ENCODE measurements at regions not wholly inside any gene's neighbourhood (a gene's known extent, or its start where the extent isn't known, plus 50 kb on each side); places are given as distances from the start of the nearest gene placed in this dataset.

DNA sequence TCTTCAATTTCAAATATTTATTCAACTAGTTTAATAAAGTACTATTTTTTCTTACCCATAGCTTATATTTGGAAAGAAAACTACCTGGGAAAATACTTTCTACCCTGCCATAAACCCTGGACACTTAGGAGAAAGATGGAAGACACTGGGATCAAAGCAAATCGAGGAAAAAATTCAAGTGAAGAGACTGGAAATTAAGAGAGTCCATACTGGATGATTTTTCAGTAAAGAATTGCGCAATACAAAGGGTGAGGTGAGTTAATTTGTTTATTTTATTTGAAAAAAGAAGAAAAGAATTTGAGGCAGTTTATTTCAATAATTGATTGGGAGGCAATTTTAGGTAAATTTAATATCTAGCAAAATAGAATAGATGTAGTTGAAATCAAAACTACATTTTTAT lies 331.8 kb upstream of the ITGA1 start:
- Histone ChIP-seq H2AK5ac (ENCODE audit: low read length) (no peak overlapping the region), H3K9ac (ENCODE audit: low read length) (no peak overlapping the region), H3K36me3 (ENCODE audit: control insufficient read depth in 1 of 2, insufficient read depth in 2 of 2, low read length in 2 of 2) (no peaks in the 10 kb centered on the region), H3K4me2 (ENCODE audit: low read length) (no peak overlapping the region), H3K23ac (ENCODE audit: low read length) (no peak overlapping the region), H4K91ac (ENCODE audit: low read depth, low read length) (no peak overlapping the region), H4K12ac (ENCODE audit: low read depth, low read length) (no peak overlapping the region), H3K27me3 (ENCODE audit: insufficient read depth, low read length) (no peaks in the 10 kb centered on the region), H2BK5ac (ENCODE audit: low read depth, low read length, poor library complexity) (no peak overlapping the region), H3K4me1 (ENCODE audit: control insufficient read depth in 1 of 2, insufficient read depth in 2 of 2, low read length in 2 of 2) (no peaks in the 10 kb centered on the region), H3K4ac (ENCODE audit: low read depth, low read length) (no peak overlapping the region), H3K4me3 (ENCODE audit: low read depth, low read length) (no peak overlapping the region), H3K79me1 (ENCODE audit: low read length) (no peaks in the 10 kb centered on the region), H3K18ac (ENCODE audit: low read length) (no peak overlapping the region), H2BK12ac (ENCODE audit: low read length) (no peak overlapping the region), H2BK120ac (ENCODE audit: insufficient read depth, low read length, poor library complexity) (no peak overlapping the region), H3K27ac (ENCODE audit: low read depth, low read length) (no peak overlapping the region), H3K79me2 (ENCODE audit: control insufficient read depth, insufficient read depth, low read length, poor library complexity) (no peaks in the 10 kb centered on the region), H4K8ac (ENCODE audit: low read depth, low read length) (no peak overlapping the region), H2AFZ (ENCODE audit: insufficient read depth, low read length, poor library complexity) (no peak overlapping the region), H3K14ac (ENCODE audit: low read length) (no peak overlapping the region), H3K9me3 (ENCODE audit: insufficient read depth, low read depth, low read length) (no peaks in the 10 kb centered on the region)
- WGBS (ENCODE audit: extremely low coverage, insufficient coverage, insufficient read length): 100% methylated on average over 1 of the region's 2 CpGs
- no peak for DNase-seq

DNA sequence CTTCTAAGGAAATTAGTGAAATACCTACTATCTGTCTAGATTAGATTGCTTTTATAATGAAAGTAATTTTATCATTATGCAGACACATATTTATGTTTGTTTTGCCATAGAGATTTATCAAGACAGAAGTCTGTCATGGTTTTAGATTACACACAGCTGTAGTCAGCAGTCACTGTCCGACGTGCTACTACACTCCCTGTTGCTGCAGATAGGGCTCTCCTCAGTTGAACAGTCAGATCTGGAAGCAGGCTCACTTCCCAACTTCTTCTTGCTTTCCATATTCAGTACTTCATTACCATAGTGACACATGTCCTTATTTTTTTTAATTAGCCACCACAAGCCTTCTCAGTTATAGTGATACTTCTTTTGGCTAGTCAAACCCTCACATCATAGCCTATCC lies 329.9 kb upstream of the ITGA1 start:
- H2AFZ ChIP-seq (ENCODE audit: insufficient read depth, low read length, poor library complexity): no peak overlapping the region
- H3K4me2 ChIP-seq (ENCODE audit: low read length): no peak overlapping the region
- H4K12ac ChIP-seq (ENCODE audit: low read depth, low read length): no peak overlapping the region
- H3K4me1 ChIP-seq (ENCODE audit: control insufficient read depth in 1 of 2, insufficient read depth in 2 of 2, low read length in 2 of 2): no peaks in the 10 kb centered on the region
- no peak overlapping the region for H2AK5ac ChIP-seq (ENCODE audit: low read length)
- H3K18ac ChIP-seq (ENCODE audit: low read length): no peak overlapping the region
- H3K79me1 ChIP-seq (ENCODE audit: low read length): no peaks in the 10 kb centered on the region
- H3K14ac ChIP-seq (ENCODE audit: low read length): no peak overlapping the region
- no peak overlapping the region for H2BK120ac ChIP-seq (ENCODE audit: insufficient read depth, low read length, poor library complexity)
- no peaks in the 10 kb centered on the region for H3K9me3 ChIP-seq (ENCODE audit: insufficient read depth, low read depth, low read length)
- no CpG with 5 or more reads among the region's 2 CpGs for WGBS (ENCODE audit: extremely low coverage, insufficient coverage, insufficient read length)
- no peak overlapping the region for H3K4me3 ChIP-seq (ENCODE audit: low read depth, low read length)
- H3K23ac ChIP-seq (ENCODE audit: low read length): no peak overlapping the region
- no peaks in the 10 kb centered on the region for H3K36me3 ChIP-seq (ENCODE audit: control insufficient read depth in 1 of 2, insufficient read depth in 2 of 2, low read length in 2 of 2)
- no peak overlapping the region for H2BK12ac ChIP-seq (ENCODE audit: low read length)
- no peaks in the 10 kb centered on the region for H3K27me3 ChIP-seq (ENCODE audit: insufficient read depth, low read length)
- H3K4ac ChIP-seq (ENCODE audit: low read depth, low read length): no peak overlapping the region
- no peak overlapping the region for H3K27ac ChIP-seq (ENCODE audit: low read depth, low read length)
- H4K91ac ChIP-seq (ENCODE audit: low read depth, low read length): no peak overlapping the region
- H3K9ac ChIP-seq (ENCODE audit: low read length): no peak overlapping the region
- H3K79me2 ChIP-seq (ENCODE audit: control insufficient read depth, insufficient read depth, low read length, poor library complexity): no peaks in the 10 kb centered on the region
- H4K8ac ChIP-seq (ENCODE audit: low read depth, low read length): no peak overlapping the region
- H2BK5ac ChIP-seq (ENCODE audit: low read depth, low read length, poor library complexity): no peak overlapping the region
- DNase-seq: no peak

DNA sequence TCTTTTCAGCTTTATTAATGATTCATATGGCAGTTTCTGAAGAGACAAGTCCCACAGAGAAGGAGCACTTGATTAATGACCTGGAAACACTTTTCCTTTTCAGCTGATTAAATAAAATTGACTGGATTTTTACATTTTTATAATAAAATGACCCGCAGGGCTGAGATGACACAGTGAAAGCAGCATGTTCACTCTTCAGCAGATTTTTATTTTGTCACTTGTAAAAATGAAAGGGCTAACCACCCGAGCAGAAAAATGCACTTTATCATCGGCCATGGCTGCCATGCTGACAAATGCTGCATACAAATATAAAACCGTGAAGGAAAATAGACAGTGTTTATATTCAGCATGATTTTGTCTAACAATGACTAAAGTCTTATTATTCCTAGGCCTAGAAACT lies 321.6 kb upstream of the ITGA1 start:
- Histone ChIP-seq H3K27me3 (ENCODE audit: insufficient read depth, low read length) (no peaks in the 10 kb centered on the region), H3K79me1 (ENCODE audit: low read length) (no peaks in the 10 kb centered on the region), H3K18ac (ENCODE audit: low read length) (no peak overlapping the region), H3K14ac (ENCODE audit: low read length) (no peak overlapping the region), H3K23ac (ENCODE audit: low read length) (no peak overlapping the region), H3K9ac (ENCODE audit: low read length) (no peak overlapping the region), H4K12ac (ENCODE audit: low read depth, low read length) (no peak overlapping the region), H2AK5ac (ENCODE audit: low read length) (no peak overlapping the region), H3K27ac (ENCODE audit: low read depth, low read length) (no peak overlapping the region), H3K36me3 (ENCODE audit: control insufficient read depth in 1 of 2, insufficient read depth in 2 of 2, low read length in 2 of 2) (no peaks in the 10 kb centered on the region), H2BK5ac (ENCODE audit: low read depth, low read length, poor library complexity) (no peak overlapping the region), H3K4me3 (ENCODE audit: low read depth, low read length) (no peak overlapping the region), H2AFZ (ENCODE audit: insufficient read depth, low read length, poor library complexity) (no peak overlapping the region), H3K4ac (ENCODE audit: low read depth, low read length) (no peak overlapping the region), H3K4me1 (ENCODE audit: control insufficient read depth in 1 of 2, insufficient read depth in 2 of 2, low read length in 2 of 2) (no peaks in the 10 kb centered on the region), H3K9me3 (ENCODE audit: insufficient read depth, low read depth, low read length) (no peaks in the 10 kb centered on the region), H3K79me2 (ENCODE audit: control insufficient read depth, insufficient read depth, low read length, poor library complexity) (no peaks in the 10 kb centered on the region), H2BK120ac (ENCODE audit: insufficient read depth, low read length, poor library complexity) (no peak overlapping the region), H2BK12ac (ENCODE audit: low read length) (no peak overlapping the region), H4K8ac (ENCODE audit: low read depth, low read length) (no peak overlapping the region), H4K91ac (ENCODE audit: low read depth, low read length) (no peak overlapping the region), H3K4me2 (ENCODE audit: low read length) (no peak overlapping the region)
- WGBS (ENCODE audit: extremely low coverage, insufficient coverage, insufficient read length): no CpG with 5 or more reads among the region's 4 CpGs
- no peak for DNase-seq

- H3K23ac ChIP-seq (ENCODE audit: low read length): no peak overlapping the region
- no peaks in the 10 kb centered on the region for H3K9me3 ChIP-seq (ENCODE audit: insufficient read depth, low read depth, low read length)
- no peak overlapping the region for H4K91ac ChIP-seq (ENCODE audit: low read depth, low read length)
- no peak overlapping the region for H3K14ac ChIP-seq (ENCODE audit: low read length)
- H3K9ac ChIP-seq (ENCODE audit: low read length): no peak overlapping the region
- no peak overlapping the region for H3K4me2 ChIP-seq (ENCODE audit: low read length)
- no peak for DNase-seq
- H3K79me1 ChIP-seq (ENCODE audit: low read length): no peaks in the 10 kb centered on the region
- no peaks in the 10 kb centered on the region for H3K4me1 ChIP-seq (ENCODE audit: control insufficient read depth in 1 of 2, insufficient read depth in 2 of 2, low read length in 2 of 2)
- H3K4ac ChIP-seq (ENCODE audit: low read depth, low read length): no peak overlapping the region
- no peaks in the 10 kb centered on the region for H3K27me3 ChIP-seq (ENCODE audit: insufficient read depth, low read length)
- no peak overlapping the region for H2BK12ac ChIP-seq (ENCODE audit: low read length)
- H4K8ac ChIP-seq (ENCODE audit: low read depth, low read length): no peak overlapping the region
- no peaks in the 10 kb centered on the region for H3K36me3 ChIP-seq (ENCODE audit: control insufficient read depth in 1 of 2, insufficient read depth in 2 of 2, low read length in 2 of 2)
- H3K79me2 ChIP-seq (ENCODE audit: control insufficient read depth, insufficient read depth, low read length, poor library complexity): no peaks in the 10 kb centered on the region
- no peak overlapping the region for H2BK5ac ChIP-seq (ENCODE audit: low read depth, low read length, poor library complexity)
- no peak overlapping the region for H3K4me3 ChIP-seq (ENCODE audit: low read depth, low read length)
- no peak overlapping the region for H2AFZ ChIP-seq (ENCODE audit: insufficient read depth, low read length, poor library complexity)
- no peak overlapping the region for H2BK120ac ChIP-seq (ENCODE audit: insufficient read depth, low read length, poor library complexity)
- no peak overlapping the region for H4K12ac ChIP-seq (ENCODE audit: low read depth, low read length)
- H3K18ac ChIP-seq (ENCODE audit: low read length): no peak overlapping the region
- H2AK5ac ChIP-seq (ENCODE audit: low read length): no peak overlapping the region
- no CpG with 5 or more reads among the region's 7 CpGs for WGBS (ENCODE audit: extremely low coverage, insufficient coverage, insufficient read length)
- no peak overlapping the region for H3K27ac ChIP-seq (ENCODE audit: low read depth, low read length)
Observed at GRCh38 chr5:52466749-52467520, 320.8 kb upstream of the ITGA1 start.
